Neural cell (in vitro differentiated cells): ENCODE measurements at regions not wholly inside any gene's neighbourhood (a gene's known extent, or its start where the extent isn't known, plus 50 kb on each side); places are given as distances from the start of the nearest gene placed in this dataset.

Experiments
- H2AFZ ChIP-seq: fragments of 200-600, 300-800 bp; sonication (generic), shearing (Covaris generic); 2 replicates; pipeline ENCODE4 v1.6.0; 2014; ENCODE audit warnings: low read depth, mild to moderate bottlenecking, antibody characterized with exemption, low read length, moderate library complexity
- H3F3A ChIP-seq: fragments of 200-600 bp; shearing (Covaris generic); 2 replicates; pipeline ENCODE4 v1.6.1; 2016; ENCODE audit warnings: mild to moderate bottlenecking, moderate library complexity, mixed read lengths, antibody characterized with exemption, low read length; ENCODE audit not compliant: insufficient read depth, poor library complexity, severe bottlenecking
- H3K27ac ChIP-seq: fragments of 200-600, 300-800 bp; sonication (generic), shearing (Covaris generic); 2 replicates; pipeline ENCODE4 v1.5.1; 2014; ENCODE audit warnings: mild to moderate bottlenecking, low read length, moderate library complexity
- H3K27me3 ChIP-seq: fragments of 300-800, 200-600 bp; sonication (generic), shearing (Covaris generic); 2 replicates; pipeline ENCODE4 v1.6.0; 2014; ENCODE audit warnings: mild to moderate bottlenecking, low read depth, low read length, moderate library complexity; ENCODE audit not compliant: insufficient read depth
- H3K36me3 ChIP-seq: fragments of 300-800, 200-600 bp; sonication (generic), shearing (Covaris generic); 2 replicates; pipeline ENCODE4 v1.5.1; 2014; ENCODE audit warnings: mild to moderate bottlenecking, antibody characterized with exemption, low read length, moderate library complexity; ENCODE audit not compliant: insufficient read depth
- H3K4me2 ChIP-seq: fragments of 300-800, 200-600 bp; sonication (generic), shearing (Covaris generic); 2 replicates; pipeline ENCODE4 v1.6.0; 2014; ENCODE audit warnings: mild to moderate bottlenecking, low read length
- H3K4me3 ChIP-seq: fragments of 300-800, 200-600 bp; sonication (generic), shearing (Covaris generic); 2 replicates; pipeline ENCODE4 v1.5.1; 2014; ENCODE audit warnings: mild to moderate bottlenecking, low read length, moderate library complexity
- H3K79me2 ChIP-seq: fragments of 200-600 bp; shearing (Covaris generic); replicated peaks from 2 replicates; pipeline ENCODE4 v1.6.0; 2014; ENCODE audit warnings: mild to moderate bottlenecking, low read length, moderate library complexity; ENCODE audit not compliant: insufficient read depth
- H3K9ac ChIP-seq: fragments of 300-800, 200-600 bp; sonication (generic), shearing (Covaris generic); 2 replicates; pipeline ENCODE4 v1.6.1; 2016; ENCODE audit warnings: mild to moderate bottlenecking, low read length, mixed read lengths
- H3K9me2 ChIP-seq: fragments of 200-600 bp; shearing (Covaris generic); 2 replicates; pipeline ENCODE4 v1.6.1; 2016; ENCODE audit warnings: mild to moderate bottlenecking, low read length, mixed read lengths; ENCODE audit not compliant: insufficient read depth
- H3K9me3 ChIP-seq: fragments of 200-600, 300-800 bp; sonication (generic), shearing (Covaris generic); 2 replicates; pipeline ENCODE4 v1.6.1; 2016; ENCODE audit warnings: mild to moderate bottlenecking, mixed run types, low read length, moderate library complexity, mixed read lengths
- H4K20me1 ChIP-seq: fragments of 200-600 bp; shearing (Covaris generic); 2 replicates; pipeline ENCODE4 v1.6.1; 2016; ENCODE audit warnings: mild to moderate bottlenecking, mixed run types; ENCODE audit not compliant: insufficient read depth
- EP300 ChIP-seq: fragments of 450-650 bp; conservative IDR thresholded peaks from 2 replicates; pipeline ENCODE4 v1.6.1; 2014; ENCODE audit warnings: antibody characterized with exemption, mild to moderate bottlenecking, moderate library complexity; ENCODE audit not compliant: poor library complexity, severe bottlenecking
- EZH2 ChIP-seq: fragments of 200-600, 300-800 bp; shearing (Covaris generic), sonication (generic); IDR thresholded peaks from 2 replicates; pipeline ENCODE4 v1.6.1; 2014; ENCODE audit warnings: antibody characterized with exemption, low read length, borderline replicate concordance, mild to moderate bottlenecking; ENCODE audit not compliant: insufficient read depth, poor library complexity, severe bottlenecking
- MXI1 ChIP-seq: fragments of 450-650 bp; conservative IDR thresholded peaks from 2 replicates; pipeline ENCODE4 v1.6.1; 2014; ENCODE audit warnings: antibody characterized with exemption, mild to moderate bottlenecking; ENCODE audit not compliant: poor library complexity, severe bottlenecking
- POLR2AphosphoS5 ChIP-seq: IDR thresholded peaks from 2 replicates; pipeline ENCODE4 v1.6.1; 2012
- RAD21 ChIP-seq: fragments of 450-650 bp; conservative IDR thresholded peaks from 2 replicates; pipeline ENCODE4 v1.6.1; 2014; ENCODE audit warnings: antibody characterized with exemption, mild to moderate bottlenecking, moderate library complexity
- REST ChIP-seq: IDR thresholded peaks from 2 replicates; pipeline ENCODE4 v1.6.1; 2012; ENCODE audit warnings: borderline replicate concordance
- SMC3 ChIP-seq: fragments of 450-650 bp; conservative IDR thresholded peaks from 2 replicates; pipeline ENCODE4 v1.6.1; 2014; ENCODE audit warnings: antibody characterized with exemption, mild to moderate bottlenecking, moderate library complexity; ENCODE audit not compliant: poor library complexity
- TAF1 ChIP-seq: IDR thresholded peaks from 2 replicates; pipeline ENCODE4 v1.6.1; 2012; ENCODE audit warnings: low read depth
- TF ChIP-seq, protein P1 (sequence below): fragments of 450-650 bp; IDR thresholded peaks from 2 replicates; pipeline ENCODE4 v1.5.1; 2014; ENCODE audit warnings: antibody characterized with exemption, mild to moderate bottlenecking, moderate library complexity; ENCODE audit not compliant: poor library complexity, severe bottlenecking

- TF ChIP-seq, protein P1, sequence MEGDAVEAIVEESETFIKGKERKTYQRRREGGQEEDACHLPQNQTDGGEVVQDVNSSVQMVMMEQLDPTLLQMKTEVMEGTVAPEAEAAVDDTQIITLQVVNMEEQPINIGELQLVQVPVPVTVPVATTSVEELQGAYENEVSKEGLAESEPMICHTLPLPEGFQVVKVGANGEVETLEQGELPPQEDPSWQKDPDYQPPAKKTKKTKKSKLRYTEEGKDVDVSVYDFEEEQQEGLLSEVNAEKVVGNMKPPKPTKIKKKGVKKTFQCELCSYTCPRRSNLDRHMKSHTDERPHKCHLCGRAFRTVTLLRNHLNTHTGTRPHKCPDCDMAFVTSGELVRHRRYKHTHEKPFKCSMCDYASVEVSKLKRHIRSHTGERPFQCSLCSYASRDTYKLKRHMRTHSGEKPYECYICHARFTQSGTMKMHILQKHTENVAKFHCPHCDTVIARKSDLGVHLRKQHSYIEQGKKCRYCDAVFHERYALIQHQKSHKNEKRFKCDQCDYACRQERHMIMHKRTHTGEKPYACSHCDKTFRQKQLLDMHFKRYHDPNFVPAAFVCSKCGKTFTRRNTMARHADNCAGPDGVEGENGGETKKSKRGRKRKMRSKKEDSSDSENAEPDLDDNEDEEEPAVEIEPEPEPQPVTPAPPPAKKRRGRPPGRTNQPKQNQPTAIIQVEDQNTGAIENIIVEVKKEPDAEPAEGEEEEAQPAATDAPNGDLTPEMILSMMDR: no peak
- no peak for TF ChIP-seq TAF1
- TF ChIP-seq RAD21: no peak
- TF ChIP-seq EP300: no peak
- no peak for TF ChIP-seq MXI1
- TF ChIP-seq SMC3: no peak
- no peak for TF ChIP-seq REST
- no peak for TF ChIP-seq POLR2AphosphoS5
- TF ChIP-seq EZH2: no peak
- Histone ChIP-seq H3K36me3 (no peaks in the 10 kb centered on the region), H3K79me2 (no peaks in the 10 kb centered on the region), H3K27ac (no peak overlapping the region), H3K4me2 (no peak overlapping the region), H3F3A (no peaks in the 10 kb centered on the region), H3K27me3 (no peaks in the 10 kb centered on the region), H2AFZ (no peak overlapping the region), H3K9me3 (no peaks in the 10 kb centered on the region), H4K20me1 (no peaks in the 10 kb centered on the region), H3K9me2 (no peaks in the 10 kb centered on the region), H3K9ac (no peak overlapping the region), H3K4me3 (no peak overlapping the region)
These were observed 60.9 kb upstream of the TMED7 start for GRCh38 chr5:115686738-115687074.

- Histone ChIP-seq H3F3A (no peaks in the 10 kb centered on the region), H3K27me3 (no peaks in the 10 kb centered on the region), H3K4me3 (no peak overlapping the region), H3K9me2 (no peaks in the 10 kb centered on the region), H3K9ac (no peak overlapping the region), H3K4me2 (no peak overlapping the region), H3K79me2 (no peaks in the 10 kb centered on the region), H3K27ac (no peak overlapping the region), H3K36me3 (no peaks in the 10 kb centered on the region), H4K20me1 (no peaks in the 10 kb centered on the region), H2AFZ (no peak overlapping the region), H3K9me3 (no peaks in the 10 kb centered on the region)
- no peak for TF ChIP-seq POLR2AphosphoS5
- TF ChIP-seq EP300: no peak
- TF ChIP-seq, protein P1: no peak
- no peak for TF ChIP-seq TAF1
- no peak for TF ChIP-seq MXI1
- no peak for TF ChIP-seq REST
These were observed 60.4 kb upstream of the TMED7 start for GRCh38 chr5:115686051-115686737.
